ENCODE measurements at regions not wholly inside any gene's neighbourhood (a gene's known extent, or its start where the extent isn't known, plus 50 kb on each side); places are given as distances from the start of the nearest gene placed in this dataset.

DNA sequence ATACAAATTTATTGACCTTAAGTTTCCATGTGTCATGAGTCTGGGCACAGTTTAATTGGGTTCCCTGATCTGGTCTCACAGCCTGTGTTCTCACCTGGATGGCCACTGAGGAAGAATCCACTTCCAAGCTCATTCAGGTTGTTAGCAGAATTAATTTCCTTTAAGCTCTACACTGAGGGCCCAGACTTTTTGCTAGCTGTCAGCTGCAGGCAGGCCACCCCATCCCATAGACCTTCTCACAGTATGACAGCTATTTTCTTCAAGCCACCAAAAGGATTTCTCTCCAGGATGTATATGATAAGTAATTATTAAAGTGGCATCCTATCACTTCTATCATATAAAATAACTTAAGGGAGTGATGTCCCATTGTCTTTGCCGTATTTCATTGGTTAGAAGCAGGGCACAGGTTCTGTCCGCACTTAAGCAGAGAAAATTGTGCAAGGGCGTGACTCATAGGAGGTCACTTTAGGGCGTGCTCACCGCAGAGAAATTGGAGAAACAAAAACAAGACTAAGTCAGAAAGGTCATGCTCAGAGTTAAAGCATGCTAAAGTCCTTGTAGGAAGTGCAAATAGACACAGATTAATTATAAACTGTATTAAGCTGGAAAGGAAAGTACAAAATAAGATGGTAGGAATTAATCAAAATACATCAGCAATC is 109.9 kb downstream of the AHR start:
- no peak for TF ChIP-seq POLR2A (IDR thresholded peaks at IDR 0.05; ENCODE audit: low read depth, low read length)
- TF ChIP-seq POLR2AphosphoS5 (IDR thresholded peaks at IDR 0.05; ENCODE audit: low read depth, low read length): no peak
- no peak for TF ChIP-seq TAF1 (IDR thresholded peaks at IDR 0.05; ENCODE audit: borderline replicate concordance, low read depth, low read length)
